BLaER1 (cell line): ENCODE measurements at regions not wholly inside any gene's neighbourhood (a gene's known extent, or its start where the extent isn't known, plus 50 kb on each side); places are given as distances from the start of the nearest gene placed in this dataset.

ENCODE experiments used
- H3K27ac ChIP-seq: shearing (Covaris generic); formaldehyde crosslinking; 2 replicates; pipeline ENCODE4 v1.8.1; 2022
- H3K27me3 ChIP-seq: shearing (Covaris generic); formaldehyde crosslinking; 2 replicates; pipeline ENCODE4 v1.8.1; 2022
- H3K36me3 ChIP-seq: shearing (Covaris generic); formaldehyde crosslinking; 2 replicates; pipeline ENCODE4 v1.8.1; 2022
- H3K4me1 ChIP-seq: shearing (Covaris generic); formaldehyde crosslinking; 2 replicates; pipeline ENCODE4 v1.8.1; 2022
- H3K4me2 ChIP-seq: shearing (Covaris generic); formaldehyde crosslinking; 2 replicates; pipeline ENCODE4 v1.8.1; 2022
- H3K4me3 ChIP-seq: shearing (Covaris generic); formaldehyde crosslinking; 2 replicates; pipeline ENCODE4 v1.8.1; 2022
- H3K9ac ChIP-seq: shearing (Covaris generic); formaldehyde crosslinking; 2 replicates; pipeline ENCODE4 v1.8.1; 2022
- H3K9me3 ChIP-seq: shearing (Covaris generic); formaldehyde crosslinking; 2 replicates; pipeline ENCODE4 v1.8.1; 2022
- H4K20me1 ChIP-seq: shearing (Covaris generic); formaldehyde crosslinking; 2 replicates; pipeline ENCODE4 v1.8.1; 2022
- Cebpa-rat ChIP-seq: shearing (Covaris generic); IDR thresholded peaks from 2 replicates; pipeline ENCODE4 v1.8.1; 2022

DNA sequence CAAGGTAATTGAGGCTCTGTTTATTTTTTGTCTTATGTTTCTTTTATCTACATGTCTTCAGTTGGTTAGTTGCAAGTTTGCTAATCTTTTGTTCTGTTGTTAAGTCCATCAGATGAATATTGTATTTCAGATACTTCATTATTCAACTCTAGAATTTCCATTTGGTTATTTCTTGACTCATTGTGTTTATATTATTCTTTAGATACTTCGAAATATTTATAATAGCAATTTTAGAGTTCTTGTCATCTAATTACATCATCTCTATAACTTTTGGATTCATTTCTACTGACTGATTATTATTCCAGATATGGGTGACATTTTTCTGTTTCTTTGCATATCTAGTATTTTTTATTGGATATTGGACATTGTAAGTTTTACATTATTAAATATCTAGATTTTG lies 405.6 kb downstream of the PLPP3 start:
- no peak overlapping the region for H3K9ac ChIP-seq
- H3K4me1 ChIP-seq: peaks cover 6% of the 10 kb centered on the region; the same call in 1 of the 2 replicates
- H3K36me3 ChIP-seq: no peaks in the 10 kb centered on the region
- no peak overlapping the region for H3K4me2 ChIP-seq
- H4K20me1 ChIP-seq: no peaks in the 10 kb centered on the region
- no peak overlapping the region for H3K4me3 ChIP-seq
- H3K9me3 ChIP-seq: no peaks in the 10 kb centered on the region
- no peaks in the 10 kb centered on the region for H3K27me3 ChIP-seq
- TF ChIP-seq Cebpa-rat: no peak
- H3K27ac ChIP-seq: no peak overlapping the region

DNA sequence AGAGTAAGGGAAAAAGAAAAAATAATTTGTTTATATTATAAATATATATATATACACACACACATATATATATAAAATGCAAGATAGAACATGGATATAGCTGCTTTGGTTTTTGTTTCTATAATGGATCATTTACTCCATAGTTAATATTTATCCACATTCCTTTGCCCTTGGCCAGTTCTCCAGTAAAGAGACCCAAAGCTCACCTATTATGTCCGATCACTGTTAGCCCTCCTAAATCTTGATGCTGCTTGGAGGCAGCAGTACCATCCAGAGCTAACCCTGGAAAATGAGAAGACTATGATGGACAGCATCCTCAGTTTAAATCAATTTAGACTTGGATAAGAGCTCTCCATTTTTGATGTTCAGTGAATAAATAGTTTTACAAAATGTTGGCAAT lies 407.7 kb downstream of the PLPP3 start:
- H3K4me2 ChIP-seq: no peak overlapping the region
- no peak overlapping the region for H3K27ac ChIP-seq
- H3K27me3 ChIP-seq: no peaks in the 10 kb centered on the region
- H3K4me1 ChIP-seq: peaks cover 6% of the 10 kb centered on the region; the same call in 1 of the 2 replicates
- H3K36me3 ChIP-seq: no peaks in the 10 kb centered on the region
- no peaks in the 10 kb centered on the region for H3K9me3 ChIP-seq
- no peak overlapping the region for H3K4me3 ChIP-seq
- H3K9ac ChIP-seq: no peak overlapping the region
- H4K20me1 ChIP-seq: no peaks in the 10 kb centered on the region
- no peak for TF ChIP-seq Cebpa-rat

DNA sequence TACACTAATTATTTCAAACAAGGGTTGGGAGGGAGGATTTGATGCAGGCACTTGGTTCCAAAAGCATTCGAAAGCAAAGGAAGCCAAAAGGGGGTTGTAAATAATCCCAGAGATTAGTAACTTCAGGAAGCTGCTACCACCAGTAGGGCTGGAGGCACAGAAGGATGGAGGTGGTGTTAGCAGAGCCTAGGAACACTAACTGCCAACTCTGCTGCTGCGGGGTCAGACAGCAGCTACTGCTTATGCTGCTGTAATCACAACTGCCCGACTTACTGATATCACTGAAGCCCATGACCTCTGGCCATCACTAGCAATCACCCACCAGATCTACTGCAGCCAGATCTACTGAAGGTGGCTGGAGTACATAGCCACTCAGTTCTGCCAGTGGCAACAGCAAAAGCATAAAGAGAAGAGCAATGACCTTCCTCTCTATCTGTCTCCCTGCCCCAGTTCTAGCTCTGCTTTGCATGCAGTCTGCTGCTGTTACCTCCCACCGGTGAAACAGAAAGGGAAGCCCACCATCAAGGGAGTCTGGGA lies 408.5 kb downstream of the PLPP3 start:
- Histone ChIP-seq H3K9ac (no peak overlapping the region), H3K4me1 (peaks cover 6% of the 10 kb centered on the region; the same call in 1 of the 2 replicates), H3K4me2 (no peak overlapping the region), H3K27me3 (no peaks in the 10 kb centered on the region), H3K36me3 (no peaks in the 10 kb centered on the region), H3K27ac (no peak overlapping the region), H4K20me1 (no peaks in the 10 kb centered on the region), H3K4me3 (no peak overlapping the region), H3K9me3 (no peaks in the 10 kb centered on the region)
- TF ChIP-seq Cebpa-rat: no peak

GRCh38 chr1:56169856-56170255 lies 409.5 kb downstream of the PLPP3 start:
- Histone ChIP-seq H3K9ac (no peak overlapping the region), H3K27ac (no peak overlapping the region), H3K4me3 (no peak overlapping the region), H3K4me2 (no peak overlapping the region), H3K9me3 (no peaks in the 10 kb centered on the region), H3K27me3 (no peaks in the 10 kb centered on the region), H3K4me1 (peaks cover 6% of the 10 kb centered on the region; the same call in 1 of the 2 replicates), H4K20me1 (no peaks in the 10 kb centered on the region), H3K36me3 (no peaks in the 10 kb centered on the region)
- TF ChIP-seq Cebpa-rat: no peak

GRCh38 chr1:56168176-56168575 lies 411.2 kb downstream of the PLPP3 start:
- no peaks in the 10 kb centered on the region for H3K27me3 ChIP-seq
- no peak for TF ChIP-seq Cebpa-rat
- H3K36me3 ChIP-seq: no peaks in the 10 kb centered on the region
- no peaks in the 10 kb centered on the region for H4K20me1 ChIP-seq
- H3K9ac ChIP-seq: no peak overlapping the region
- H3K4me1 ChIP-seq: peaks cover 4% of the 10 kb centered on the region; the same call in 1 of the 2 replicates
- no peak overlapping the region for H3K4me3 ChIP-seq
- H3K4me2 ChIP-seq: no peak overlapping the region
- H3K27ac ChIP-seq: no peak overlapping the region
- H3K9me3 ChIP-seq: no peaks in the 10 kb centered on the region

DNA sequence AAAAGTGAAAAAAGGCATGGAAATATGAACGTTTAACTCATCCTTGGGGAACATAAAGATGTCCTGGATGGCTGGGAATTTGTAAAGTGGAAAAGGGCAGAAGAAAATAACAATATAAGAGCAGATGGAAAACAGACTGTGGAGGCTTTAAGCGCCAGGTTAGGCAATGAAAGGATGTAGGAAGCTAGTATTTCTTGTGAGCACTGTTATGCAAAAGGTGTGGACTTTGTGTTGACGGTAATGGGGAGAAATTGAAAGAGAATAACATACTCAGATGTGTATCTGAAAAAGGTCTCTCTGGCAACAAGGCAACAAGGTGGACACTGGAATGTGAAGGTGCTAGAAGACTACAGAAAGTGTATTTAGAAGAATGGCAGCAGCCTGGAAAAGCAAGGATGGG lies 411.8 kb downstream of the PLPP3 start:
- Histone ChIP-seq H4K20me1 (no peaks in the 10 kb centered on the region), H3K4me1 (no peaks in the 10 kb centered on the region), H3K27me3 (no peaks in the 10 kb centered on the region), H3K9ac (no peak overlapping the region), H3K27ac (no peak overlapping the region), H3K4me2 (no peak overlapping the region), H3K36me3 (no peaks in the 10 kb centered on the region), H3K4me3 (no peak overlapping the region), H3K9me3 (no peaks in the 10 kb centered on the region)
- no peak for TF ChIP-seq Cebpa-rat

DNA sequence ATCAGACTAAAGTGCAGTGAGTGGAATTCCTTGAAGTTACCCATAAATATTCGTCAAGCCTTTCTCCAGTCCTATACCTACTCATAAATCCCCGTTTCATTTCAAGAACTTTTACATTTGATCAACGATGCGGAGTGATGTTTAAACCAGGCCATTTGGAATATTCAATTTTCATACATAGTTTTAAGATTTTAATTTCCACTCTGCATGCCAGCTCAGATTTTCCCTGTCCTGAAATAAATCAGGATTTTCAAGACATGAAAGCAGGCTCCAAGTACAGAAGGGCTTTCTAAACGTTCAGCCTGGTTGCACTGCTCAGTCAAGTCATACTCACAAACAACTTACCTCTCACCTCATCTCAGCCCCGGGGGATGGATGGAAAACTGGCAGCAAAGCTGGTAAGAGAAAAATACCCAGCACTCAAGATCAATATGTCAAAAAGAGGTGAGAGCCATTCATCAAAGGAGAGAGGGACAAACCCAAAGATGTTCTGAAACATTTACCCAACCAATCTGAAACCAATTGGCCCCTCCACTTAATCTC lies 418.5 kb downstream of the PLPP3 start:
- no peak overlapping the region for H3K9ac ChIP-seq
- H3K27me3 ChIP-seq: no peaks in the 10 kb centered on the region
- H3K27ac ChIP-seq: no peak overlapping the region
- no peak for TF ChIP-seq Cebpa-rat
- no peak overlapping the region for H3K4me2 ChIP-seq
- peaks cover 4% of the 10 kb centered on the region; the same call in 1 of the 2 replicates for H3K4me1 ChIP-seq
- no peaks in the 10 kb centered on the region for H4K20me1 ChIP-seq
- H3K36me3 ChIP-seq: no peaks in the 10 kb centered on the region
- no peak overlapping the region for H3K4me3 ChIP-seq
- H3K9me3 ChIP-seq: no peaks in the 10 kb centered on the region

- no peak overlapping the region for H3K4me2 ChIP-seq
- no peaks in the 10 kb centered on the region for H3K27me3 ChIP-seq
- H3K36me3 ChIP-seq: no peaks in the 10 kb centered on the region
- no peaks in the 10 kb centered on the region for H3K9me3 ChIP-seq
- no peak overlapping the region for H3K9ac ChIP-seq
- no peaks in the 10 kb centered on the region for H4K20me1 ChIP-seq
- TF ChIP-seq Cebpa-rat: no peak
- H3K27ac ChIP-seq: no peak overlapping the region
- no peak overlapping the region for H3K4me3 ChIP-seq
- peaks cover 4% of the 10 kb centered on the region; the same call in 1 of the 2 replicates for H3K4me1 ChIP-seq
These were observed 422.1 kb downstream of the PLPP3 start for GRCh38 chr1:56156971-56157876.

GRCh38 chr1:56153276-56153675 lies 426.1 kb downstream of the PLPP3 start:
- H4K20me1 ChIP-seq: no peaks in the 10 kb centered on the region
- no peak for TF ChIP-seq Cebpa-rat
- H3K27ac ChIP-seq: no peak overlapping the region

GRCh38 chr1:56152635-56153034 lies 426.7 kb downstream of the PLPP3 start:
- no peak overlapping the region for H3K9ac ChIP-seq
- no peak for TF ChIP-seq Cebpa-rat
- no peak overlapping the region for H3K4me3 ChIP-seq
- H3K27ac ChIP-seq: no peak overlapping the region
- H4K20me1 ChIP-seq: no peaks in the 10 kb centered on the region
- no peaks in the 10 kb centered on the region for H3K9me3 ChIP-seq
- no peaks in the 10 kb centered on the region for H3K36me3 ChIP-seq
- H3K4me1 ChIP-seq: peaks cover 4% of the 10 kb centered on the region; the same call in 1 of the 2 replicates
- no peaks in the 10 kb centered on the region for H3K27me3 ChIP-seq
- no peak overlapping the region for H3K4me2 ChIP-seq

More at GRCh38 chr1:56153276-56153675, 426.1 kb downstream of the PLPP3 start:
- H3K9ac ChIP-seq: no peak overlapping the region
- H3K9me3 ChIP-seq: no peaks in the 10 kb centered on the region
- peaks cover 4% of the 10 kb centered on the region; the same call in 1 of the 2 replicates for H3K4me1 ChIP-seq
- H3K36me3 ChIP-seq: no peaks in the 10 kb centered on the region
- no peak overlapping the region for H3K4me2 ChIP-seq
- H3K27me3 ChIP-seq: no peaks in the 10 kb centered on the region
- no peak overlapping the region for H3K4me3 ChIP-seq
